ENCODE measurements at regions not wholly inside any gene's neighbourhood (a gene's known extent, or its start where the extent isn't known, plus 50 kb on each side); places are given as distances from the start of the nearest gene placed in this dataset.

- TF ChIP-seq CTCF (IDR thresholded peaks at IDR 0.05), result no peak
- Mint-ChIP-seq H3K27ac (ENCODE audit: unreplicated experiment) (no peak overlapping the region), H3K27me3 (ENCODE audit: low read depth) (peaks cover 12% of the 10 kb centered on the region), H3K4me1 (ENCODE audit: low read depth) (no peaks in the 10 kb centered on the region), H3K9me3 (ENCODE audit: low read depth) (no peaks in the 10 kb centered on the region), H3K4me3 (ENCODE audit: unreplicated experiment) (no peak overlapping the region), H3K36me3 (ENCODE audit: low read depth) (no peaks in the 10 kb centered on the region)
- no peak for DNase-seq (ENCODE audit: low spot score)
Measured at GRCh38 chr6:120947111-120947510, 387.2 kb downstream of the TBC1D32 start.

- Mint-ChIP-seq H3K4me3 (ENCODE audit: unreplicated experiment) (no peak overlapping the region), H3K36me3 (ENCODE audit: low read depth) (no peaks in the 10 kb centered on the region), H3K4me1 (ENCODE audit: low read depth) (no peaks in the 10 kb centered on the region), H3K27me3 (ENCODE audit: low read depth) (peaks cover 14% of the 10 kb centered on the region), H3K27ac (ENCODE audit: unreplicated experiment) (no peak overlapping the region), H3K9me3 (ENCODE audit: low read depth) (no peaks in the 10 kb centered on the region)
- DNase-seq (ENCODE audit: low spot score), result no peak
- TF ChIP-seq CTCF (IDR thresholded peaks at IDR 0.05), result no peak
Measured at GRCh38 chr6:120945905-120946594, 388.2 kb downstream of the TBC1D32 start.

- no peak overlapping the region for H3K27ac Mint-ChIP-seq (ENCODE audit: unreplicated experiment)
Measured at GRCh38 chr6:120938876-120939472, 395.3 kb downstream of the TBC1D32 start.

GRCh38 chr6:120938164-120938875, 396.0 kb downstream of the TBC1D32 start:
- Mint-ChIP-seq H3K27ac (ENCODE audit: unreplicated experiment) (no peak overlapping the region), H3K4me3 (ENCODE audit: unreplicated experiment) (no peak overlapping the region), H3K4me1 (ENCODE audit: low read depth) (no peaks in the 10 kb centered on the region), H3K9me3 (ENCODE audit: low read depth) (no peaks in the 10 kb centered on the region), H3K27me3 (ENCODE audit: low read depth) (peaks cover 15% of the 10 kb centered on the region), H3K36me3 (ENCODE audit: low read depth) (no peaks in the 10 kb centered on the region)
- no peak for DNase-seq (ENCODE audit: low spot score)
- no peak for TF ChIP-seq CTCF (IDR thresholded peaks at IDR 0.05)

More at GRCh38 chr6:120938876-120939472, 395.3 kb downstream of the TBC1D32 start:
- no peaks in the 10 kb centered on the region for H3K9me3 Mint-ChIP-seq (ENCODE audit: low read depth)
- H3K27me3 Mint-ChIP-seq (ENCODE audit: low read depth), result peaks cover 18% of the 10 kb centered on the region
- H3K36me3 Mint-ChIP-seq (ENCODE audit: low read depth), result no peaks in the 10 kb centered on the region
- H3K4me3 Mint-ChIP-seq (ENCODE audit: unreplicated experiment), result no peak overlapping the region
- no peak for TF ChIP-seq CTCF (IDR thresholded peaks at IDR 0.05)
- no peak for DNase-seq (ENCODE audit: low spot score)
- no peaks in the 10 kb centered on the region for H3K4me1 Mint-ChIP-seq (ENCODE audit: low read depth)

- no peak overlapping the region for H3K4me3 Mint-ChIP-seq (ENCODE audit: unreplicated experiment)
- no peaks in the 10 kb centered on the region for H3K9me3 Mint-ChIP-seq (ENCODE audit: low read depth)
- no peak for TF ChIP-seq CTCF (IDR thresholded peaks at IDR 0.05)
- H3K27me3 Mint-ChIP-seq (ENCODE audit: low read depth), result peaks cover 22% of the 10 kb centered on the region
- H3K27ac Mint-ChIP-seq (ENCODE audit: unreplicated experiment), result no peak overlapping the region
- H3K36me3 Mint-ChIP-seq (ENCODE audit: low read depth), result no peaks in the 10 kb centered on the region
- no peak for DNase-seq (ENCODE audit: low spot score)
- H3K4me1 Mint-ChIP-seq (ENCODE audit: low read depth), result no peaks in the 10 kb centered on the region
Measured at GRCh38 chr6:120935908-120936307, 398.4 kb downstream of the TBC1D32 start.

All from chondrocyte (in vitro differentiated cells).